Transverse colon (tissue), 4 donors: ENCODE measurements at regions not wholly inside any gene's neighbourhood (a gene's known extent, or its start where the extent isn't known, plus 50 kb on each side); places are given as distances from the start of the nearest gene placed in this dataset.

ENCODE experiments used
- DNase-seq: peaks from one replicate; pipeline ENCODE4 v3.0.0-alpha.2; 2019
- H3K27ac ChIP-seq, 4 donors: fragments of 200-600 bp; sonication (generic); 2 replicates each; pipeline ENCODE4 v1.5.1; 2016 to 2018; ENCODE audit warnings: inconsistent platforms in 4 of 4
- H3K27me3 ChIP-seq: fragments of 200-600 bp; sonication (generic); 2 replicates; pipeline ENCODE4 v1.5.1; 2017; ENCODE audit warnings: inconsistent platforms
- H3K36me3 ChIP-seq, 4 donors: fragments of 200-600 bp; sonication (generic); 2 replicates each; pipeline ENCODE4 v1.5.1; 2017 to 2019; ENCODE audit warnings: inconsistent platforms in 4 of 4
- H3K4me1 ChIP-seq, 4 donors: fragments of 200-600 bp; sonication (generic); 2 replicates each; pipeline ENCODE4 v1.5.1; 2017 to 2020; ENCODE audit warnings: inconsistent platforms in 4 of 4
- H3K4me3 ChIP-seq, 4 donors: fragments of 200-600 bp; sonication (generic); 1 replicate in 1 of 4; 2 replicates in 3 of 4; pipeline versions ENCODE4 v1.5.1 to v1.6.1; 2017 to 2019; ENCODE audit warnings: inconsistent platforms in 4 of 4
- H3K9me3 ChIP-seq, 2 donors: fragments of 200-600 bp; sonication (generic); 2 replicates each; pipeline ENCODE4 v1.5.1; 2017 to 2019; ENCODE audit warnings: inconsistent platforms in 2 of 2
- CTCF ChIP-seq, 5 experiments: fragments of 200-600 bp in 3 of 5; fragments of 450-650 bp in 2 of 5; sonication (generic) in 3 of 5; IDR thresholded peaks; 1 replicate in 2 of 5; 2 replicates in 3 of 5; pipeline ENCODE4 v1.5.1; 2016 to 2017; ENCODE audit warnings: antibody characterized with exemption in 5 of 5, inconsistent platforms in 3 of 5, mild to moderate bottlenecking in 2 of 5, moderate library complexity in 1 of 5
- EP300 ChIP-seq: sonication (generic); formaldehyde crosslinking; IDR thresholded peaks from one replicate; pipeline ENCODE4 v1.6.1; 2017; ENCODE audit warnings: antibody characterized with exemption, low read depth
- POLR2A ChIP-seq: fragments of 450-650 bp; IDR thresholded peaks from one replicate; pipeline ENCODE4 v1.6.1; 2016; ENCODE audit warnings: antibody characterized with exemption, mild to moderate bottlenecking, moderate library complexity
- POLR2AphosphoS5 ChIP-seq, 3 donors: sonication (generic); formaldehyde crosslinking; IDR thresholded peaks; one replicate each; pipeline ENCODE4 v1.6.1; 2016; ENCODE audit warnings: antibody characterized with exemption in 3 of 3
- WGBS, 2 donors: methylation state at CpG; one replicate each; pipeline ENCODE4 v1.1.5; 2018; ENCODE audit warnings: low coverage in 1 of 2; 5-methylcytosine and 5-hydroxymethylcytosine counted together
- in situ Hi-C, 4 donors: fragments of 200-750 bp; cut with MboI; loops; one replicate each; pipeline versions ENCODE4 v1.15.0 to v1.15.1; 2017; ENCODE audit warnings: low sequenced_read_pairs in 3 of 4, low pct_ligation_motif_present in 1 of 4, low pct_unique_long_range_greater_than_20kb in 1 of 4
- intact Hi-C: fragments of 100-400 bp; cut with DNase I; formaldehyde crosslinking; loops from one replicate; pipeline ENCODE4 v1.15.1; 2023; ENCODE audit warnings: low total_unique reads

GRCh38 chr16:8373676-8374431 is 216.5 kb downstream of the TMEM114 start:
- Histone ChIP-seq H3K4me1 (peaks cover 0 to 16% (median 6%) of the 10 kb centered on the region in 4 donors), H3K9me3 (no peaks in the 10 kb centered on the region), H3K4me3 (no peak overlapping the region), H3K27ac (no peak overlapping the region), H3K27me3 (no peaks in the 10 kb centered on the region), H3K36me3 (no peaks in the 10 kb centered on the region)
- in situ Hi-C loops (no loop called here), intact Hi-C loops (no loop called here)
- WGBS, 2 donors: 57 to 72% methylated on average over 5 to 6 of the region's 6 CpGs
- TF ChIP-seq POLR2AphosphoS5 (IDR thresholded peaks at IDR 0.05) (no peak), CTCF (IDR thresholded peaks at IDR 0.05) (no peak), EP300 (no peak), POLR2A (no peak)
- DNase-seq: no peak

- no peak overlapping the region for H3K4me3 ChIP-seq
- no peak overlapping the region for H3K27ac ChIP-seq
- TF ChIP-seq POLR2AphosphoS5 (IDR thresholded peaks at IDR 0.05) (no peak), POLR2A (no peak), CTCF (IDR thresholded peaks at IDR 0.05) (no peak), EP300 (no peak)
- no peaks in the 10 kb centered on the region for H3K36me3 ChIP-seq
- peaks cover 0 to 9% (median 4%) of the 10 kb centered on the region in 4 donors for H3K4me1 ChIP-seq
- 69% methylated on average over 3 of the region's 3 CpGs; no CpG with 5 or more reads in 1 of the 2 donors for WGBS, 2 donors
- intact Hi-C loops: no loop called here
- H3K9me3 ChIP-seq: no peaks in the 10 kb centered on the region
- H3K27me3 ChIP-seq: no peaks in the 10 kb centered on the region
- DNase-seq: no peak
- in situ Hi-C loops: no loop called here
Measured at GRCh38 chr16:8372141-8372540, 218.2 kb downstream of the TMEM114 start.

- Histone ChIP-seq H3K4me3 (no peak overlapping the region), H3K27me3 (no peaks in the 10 kb centered on the region), H3K4me1 (peaks cover 0 to 4% (median 0%) of the 10 kb centered on the region in 4 donors), H3K36me3 (no peaks in the 10 kb centered on the region), H3K9me3 (no peaks in the 10 kb centered on the region), H3K27ac (no peak overlapping the region)
- intact Hi-C loops (no loop called here), in situ Hi-C loops (no loop called here)
- DNase-seq: peak; percentile 15
- WGBS, 2 donors: 80 to 81% methylated on average over 3 to 4 of the region's 4 CpGs
- no peak for TF ChIP-seq EP300
- TF ChIP-seq POLR2AphosphoS5 (IDR thresholded peaks at IDR 0.05): no peak
- TF ChIP-seq CTCF (IDR thresholded peaks at IDR 0.05): no peak
- TF ChIP-seq POLR2A: no peak
Measured at GRCh38 chr16:8370374-8371270, 219.7 kb downstream of the TMEM114 start.

GRCh38 chr16:8358937-8359336 is 231.4 kb downstream of the TMEM114 start:
- Histone ChIP-seq H3K27ac (no peak overlapping the region), H3K9me3 (no peaks in the 10 kb centered on the region), H3K4me1 (no peaks in the 10 kb centered on the region), H3K36me3 (no peaks in the 10 kb centered on the region), H3K4me3 (no peak overlapping the region), H3K27me3 (no peaks in the 10 kb centered on the region)
- no peak for DNase-seq
- in situ Hi-C loops (no loop called here), intact Hi-C loops (no loop called here)
- 24 to 45% methylated on average over 4 to 8 of the region's 8 CpGs for WGBS, 2 donors
- no peak for TF ChIP-seq EP300
- TF ChIP-seq CTCF (IDR thresholded peaks at IDR 0.05): no peak
- no peak for TF ChIP-seq POLR2A
- TF ChIP-seq POLR2AphosphoS5 (IDR thresholded peaks at IDR 0.05): no peak
